Liver (tissue), 8 donors: ENCODE measurements at regions not wholly inside any gene's neighbourhood (a gene's known extent, or its start where the extent isn't known, plus 50 kb on each side); places are given as distances from the start of the nearest gene placed in this dataset.

ENCODE experiments used
- DNase-seq: peaks from one replicate; pipeline ENCODE4 v3.0.0-alpha.2; 2017; ENCODE audit warnings: low spot score
- H3K27ac ChIP-seq, 2 donors: one replicate each; pipeline ENCODE4 v1.7.0; 2013; ENCODE audit warnings: inconsistent platforms in 2 of 2, low read length in 2 of 2, control low read depth in 1 of 2, low read depth in 1 of 2, mild to moderate bottlenecking in 1 of 2
- H3K27me3 ChIP-seq, 4 donors: one replicate each; pipeline versions ENCODE4 v1.6.1 to v1.7.0; 2013; ENCODE audit warnings: low read length in 3 of 4, inconsistent platforms in 1 of 4, mild to moderate bottlenecking in 1 of 4, moderate library complexity in 1 of 4; ENCODE audit not compliant: control insufficient read depth in 4 of 4, insufficient read depth in 4 of 4
- H3K36me3 ChIP-seq, 4 donors: one replicate each; pipeline versions ENCODE4 v1.6.1 to v1.7.0; 2013; ENCODE audit warnings: low read length in 3 of 4, mild to moderate bottlenecking in 3 of 4, low read depth in 1 of 4, moderate library complexity in 1 of 4; ENCODE audit not compliant: control insufficient read depth in 4 of 4, insufficient read depth in 3 of 4
- H3K4me1 ChIP-seq, 4 donors: one replicate each; pipeline versions ENCODE4 v1.6.1 to v1.7.0; 2013; ENCODE audit warnings: low read length in 3 of 4, mild to moderate bottlenecking in 3 of 4, moderate library complexity in 1 of 4; ENCODE audit not compliant: control insufficient read depth in 4 of 4, insufficient read depth in 4 of 4
- H3K4me3 ChIP-seq, 3 donors: one replicate each; pipeline versions ENCODE4 v1.6.1 to v1.7.0; 2013; ENCODE audit warnings: low read length in 3 of 3, control low read depth in 1 of 3, low read depth in 1 of 3, mild to moderate bottlenecking in 1 of 3
- H3K9ac ChIP-seq, 2 donors: one replicate each; pipeline ENCODE4 v1.7.0; 2013; ENCODE audit warnings: low read length in 2 of 2, mild to moderate bottlenecking in 2 of 2, moderate library complexity in 2 of 2, control low read depth in 1 of 2, low read depth in 1 of 2
- H3K9me3 ChIP-seq, 4 donors: one replicate each; pipeline versions ENCODE4 v1.6.1 to v1.7.0; 2013; ENCODE audit warnings: low read length in 3 of 4; ENCODE audit not compliant: control insufficient read depth in 4 of 4
- EGR1 ChIP-seq, 2 donors: IDR thresholded peaks; 2 replicates each; pipeline ENCODE4 v1.6.1; 2016 to 2018; ENCODE audit warnings: antibody characterized with exemption in 2 of 2, low read depth in 2 of 2
- FOXA1 ChIP-seq: IDR thresholded peaks from 2 replicates; pipeline ENCODE4 v1.6.1; 2016; ENCODE audit warnings: antibody characterized with exemption
- FOXA2 ChIP-seq: IDR thresholded peaks from 2 replicates; pipeline ENCODE4 v1.6.1; 2016; ENCODE audit warnings: antibody characterized with exemption
- HNF4A ChIP-seq, 2 donors: conservative IDR thresholded peaks; 2 replicates each; pipeline ENCODE4 v1.6.1; 2016; ENCODE audit warnings: antibody characterized with exemption in 2 of 2, mild to moderate bottlenecking in 2 of 2
- HNF4G ChIP-seq: IDR thresholded peaks from 2 replicates; pipeline ENCODE4 v1.6.1; 2016; ENCODE audit warnings: antibody characterized with exemption
- JUND ChIP-seq, 2 donors: IDR thresholded peaks; 2 replicates each; pipeline ENCODE4 v1.6.1; 2016; ENCODE audit warnings: antibody characterized with exemption in 2 of 2
- NR2F2 ChIP-seq: IDR thresholded peaks from 2 replicates; pipeline ENCODE4 v1.6.1; 2016; ENCODE audit warnings: antibody characterized with exemption
- RAD21 ChIP-seq, 2 donors: IDR thresholded peaks; 2 replicates each; pipeline ENCODE4 v1.6.1; 2016; ENCODE audit warnings: antibody characterized with exemption in 2 of 2, mild to moderate bottlenecking in 2 of 2
- RXRA ChIP-seq, 2 donors: IDR thresholded peaks; 2 replicates each; pipeline ENCODE4 v1.6.1; 2017 to 2018; ENCODE audit warnings: antibody characterized with exemption in 2 of 2, mild to moderate bottlenecking in 1 of 2
- SP1 ChIP-seq: IDR thresholded peaks from 2 replicates; pipeline ENCODE4 v1.6.1; 2018; ENCODE audit warnings: antibody characterized with exemption, mild to moderate bottlenecking
- TAF1 ChIP-seq: conservative IDR thresholded peaks from 2 replicates; pipeline ENCODE4 v1.6.1; 2016; ENCODE audit warnings: antibody characterized with exemption, mild to moderate bottlenecking
- WGBS: extraction: QIAGEN DNeasy Blood & Tissue Kit; methylation state at CpG from one replicate; pipeline ENCODE4 v1.1.7; 2013; 5-methylcytosine and 5-hydroxymethylcytosine counted together
- TF ChIP-seq, protein P1 (sequence below): IDR thresholded peaks from 2 replicates; pipeline ENCODE4 v1.6.1; 2016; ENCODE audit warnings: antibody characterized with exemption, mild to moderate bottlenecking
- TF ChIP-seq, protein P2 (sequence below): IDR thresholded peaks from 2 replicates; pipeline ENCODE4 v1.6.1; 2016; ENCODE audit warnings: antibody characterized with exemption
- TF ChIP-seq, protein P3 (sequence below): fragments of 150-350 bp; IDR thresholded peaks from 2 replicates; pipeline ENCODE4 v1.5.1; 2017; ENCODE audit warnings: improper control_type of control experiment, low read depth, low read length; ENCODE audit not compliant: missing input control
- TF ChIP-seq, protein P4 (sequence below): IDR thresholded peaks from 2 replicates; pipeline ENCODE4 v1.6.1; 2016; ENCODE audit warnings: antibody characterized with exemption
- TF ChIP-seq, protein P5 (sequence below): IDR thresholded peaks from 2 replicates; pipeline ENCODE4 v1.6.1; 2016; ENCODE audit warnings: antibody characterized with exemption
- donor health status: healthy.
- donor health status: healthy.
- donor health status: healthy.
- donor health status: healthy.
- donor health status: healthy.

DNA sequence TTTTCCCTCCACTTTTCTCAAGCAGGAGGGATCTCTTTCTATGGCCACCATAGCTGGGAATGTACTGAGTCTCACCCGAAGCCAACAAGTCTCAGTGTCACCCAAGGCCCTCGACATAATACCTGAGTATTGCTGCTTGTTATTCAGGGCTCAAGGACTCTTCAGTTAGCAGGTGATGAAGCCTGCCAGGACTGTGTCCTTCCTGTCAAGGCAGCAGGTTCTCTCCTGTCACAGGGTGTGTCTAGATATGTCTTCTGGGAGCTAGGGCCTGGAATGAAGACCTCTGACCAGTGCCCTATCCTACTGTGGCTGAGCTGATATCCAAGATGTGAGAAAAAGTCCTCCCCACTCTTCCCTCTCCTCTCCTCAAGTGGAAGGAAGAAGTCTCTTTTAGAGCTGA, 391.0 kb upstream of the DIPK2B start:
- Histone ChIP-seq H3K27ac (no peak overlapping the region), H3K9me3 (peaks cover 0 to 3% (median 0%) of the 10 kb centered on the region in 4 donors), H3K36me3 (no peaks in the 10 kb centered on the region), H3K4me3 (no peak overlapping the region), H3K4me1 (no peaks in the 10 kb centered on the region), H3K9ac (no peak overlapping the region), H3K27me3 (peaks cover 0 to 4% (median 0%) of the 10 kb centered on the region in 4 donors)
- TF ChIP-seq SP1: no peak
- TF ChIP-seq EGR1 (IDR thresholded peaks at IDR 0.05; ENCODE audit: low read depth in 2 of 2): no peak
- TF ChIP-seq RXRA (IDR thresholded peaks at IDR 0.05): no peak
- no peak for TF ChIP-seq RAD21 (IDR thresholded peaks at IDR 0.05)
- TF ChIP-seq FOXA1: no peak
- no peak for TF ChIP-seq TAF1
- no peak for TF ChIP-seq JUND (IDR thresholded peaks at IDR 0.05)
- TF ChIP-seq HNF4G: no peak
- TF ChIP-seq FOXA2: no peak
- TF ChIP-seq, protein P1, sequence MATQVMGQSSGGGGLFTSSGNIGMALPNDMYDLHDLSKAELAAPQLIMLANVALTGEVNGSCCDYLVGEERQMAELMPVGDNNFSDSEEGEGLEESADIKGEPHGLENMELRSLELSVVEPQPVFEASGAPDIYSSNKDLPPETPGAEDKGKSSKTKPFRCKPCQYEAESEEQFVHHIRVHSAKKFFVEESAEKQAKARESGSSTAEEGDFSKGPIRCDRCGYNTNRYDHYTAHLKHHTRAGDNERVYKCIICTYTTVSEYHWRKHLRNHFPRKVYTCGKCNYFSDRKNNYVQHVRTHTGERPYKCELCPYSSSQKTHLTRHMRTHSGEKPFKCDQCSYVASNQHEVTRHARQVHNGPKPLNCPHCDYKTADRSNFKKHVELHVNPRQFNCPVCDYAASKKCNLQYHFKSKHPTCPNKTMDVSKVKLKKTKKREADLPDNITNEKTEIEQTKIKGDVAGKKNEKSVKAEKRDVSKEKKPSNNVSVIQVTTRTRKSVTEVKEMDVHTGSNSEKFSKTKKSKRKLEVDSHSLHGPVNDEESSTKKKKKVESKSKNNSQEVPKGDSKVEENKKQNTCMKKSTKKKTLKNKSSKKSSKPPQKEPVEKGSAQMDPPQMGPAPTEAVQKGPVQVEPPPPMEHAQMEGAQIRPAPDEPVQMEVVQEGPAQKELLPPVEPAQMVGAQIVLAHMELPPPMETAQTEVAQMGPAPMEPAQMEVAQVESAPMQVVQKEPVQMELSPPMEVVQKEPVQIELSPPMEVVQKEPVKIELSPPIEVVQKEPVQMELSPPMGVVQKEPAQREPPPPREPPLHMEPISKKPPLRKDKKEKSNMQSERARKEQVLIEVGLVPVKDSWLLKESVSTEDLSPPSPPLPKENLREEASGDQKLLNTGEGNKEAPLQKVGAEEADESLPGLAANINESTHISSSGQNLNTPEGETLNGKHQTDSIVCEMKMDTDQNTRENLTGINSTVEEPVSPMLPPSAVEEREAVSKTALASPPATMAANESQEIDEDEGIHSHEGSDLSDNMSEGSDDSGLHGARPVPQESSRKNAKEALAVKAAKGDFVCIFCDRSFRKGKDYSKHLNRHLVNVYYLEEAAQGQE: no peak
- TF ChIP-seq, protein P2, sequence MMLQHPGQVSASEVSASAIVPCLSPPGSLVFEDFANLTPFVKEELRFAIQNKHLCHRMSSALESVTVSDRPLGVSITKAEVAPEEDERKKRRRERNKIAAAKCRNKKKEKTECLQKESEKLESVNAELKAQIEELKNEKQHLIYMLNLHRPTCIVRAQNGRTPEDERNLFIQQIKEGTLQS: no peak
- 74% methylated on average over 2 of the region's 2 CpGs for WGBS
- no peak for DNase-seq

DNA sequence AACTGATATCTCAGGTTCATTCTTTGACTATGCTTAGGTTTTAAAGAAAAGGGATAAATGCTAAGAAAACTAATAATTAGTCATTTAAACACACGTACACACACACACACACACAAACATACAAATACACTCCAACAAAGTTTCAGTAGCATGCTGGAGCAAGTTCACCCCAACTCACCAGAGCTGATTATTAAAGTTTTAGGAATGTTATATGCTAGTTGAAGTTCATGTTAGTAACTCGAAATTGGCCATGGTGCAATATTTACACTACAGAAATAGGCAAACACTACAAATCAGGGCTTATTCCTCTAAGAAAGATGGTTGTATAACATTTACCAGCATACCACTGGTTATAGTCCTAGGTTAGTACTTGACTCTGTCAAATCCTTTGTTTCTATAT, 384.0 kb upstream of the DIPK2B start:
- H3K4me3 ChIP-seq: no peak overlapping the region
- no peak for TF ChIP-seq HNF4A (conservative IDR thresholded peaks at IDR 0.05)
- WGBS: 48% methylated on average over 2 of the region's 2 CpGs
- H3K9ac ChIP-seq: no peak overlapping the region
- no peaks in the 10 kb centered on the region for H3K4me1 ChIP-seq
- H3K27me3 ChIP-seq: peaks cover 0 to 4% (median 0%) of the 10 kb centered on the region in 4 donors
- peaks cover 0 to 9% (median 0%) of the 10 kb centered on the region in 4 donors for H3K9me3 ChIP-seq
- H3K27ac ChIP-seq: no peak overlapping the region
- DNase-seq: no peak
- H3K36me3 ChIP-seq: no peaks in the 10 kb centered on the region

DNA sequence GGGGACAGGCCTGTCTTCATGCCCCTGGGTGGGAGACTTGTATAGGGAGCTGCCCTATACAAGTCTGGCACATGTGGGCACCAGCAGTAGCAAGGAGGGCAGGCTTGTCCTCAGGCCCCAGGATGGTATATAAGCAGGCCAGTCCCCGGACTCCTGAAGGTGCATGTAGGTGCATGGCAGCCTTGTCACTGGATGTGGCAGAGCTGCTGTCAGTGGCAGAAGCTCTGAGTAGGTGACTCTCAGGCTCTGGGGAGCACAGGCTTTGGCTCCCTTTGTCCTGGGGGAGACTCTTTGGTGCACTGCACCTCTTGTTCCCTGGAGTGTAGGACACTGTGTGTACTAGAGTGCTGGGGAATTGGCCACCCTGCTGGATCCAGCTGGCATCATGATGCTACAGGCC, 376.7 kb upstream of the DIPK2B start:
- TF ChIP-seq, protein P3, sequence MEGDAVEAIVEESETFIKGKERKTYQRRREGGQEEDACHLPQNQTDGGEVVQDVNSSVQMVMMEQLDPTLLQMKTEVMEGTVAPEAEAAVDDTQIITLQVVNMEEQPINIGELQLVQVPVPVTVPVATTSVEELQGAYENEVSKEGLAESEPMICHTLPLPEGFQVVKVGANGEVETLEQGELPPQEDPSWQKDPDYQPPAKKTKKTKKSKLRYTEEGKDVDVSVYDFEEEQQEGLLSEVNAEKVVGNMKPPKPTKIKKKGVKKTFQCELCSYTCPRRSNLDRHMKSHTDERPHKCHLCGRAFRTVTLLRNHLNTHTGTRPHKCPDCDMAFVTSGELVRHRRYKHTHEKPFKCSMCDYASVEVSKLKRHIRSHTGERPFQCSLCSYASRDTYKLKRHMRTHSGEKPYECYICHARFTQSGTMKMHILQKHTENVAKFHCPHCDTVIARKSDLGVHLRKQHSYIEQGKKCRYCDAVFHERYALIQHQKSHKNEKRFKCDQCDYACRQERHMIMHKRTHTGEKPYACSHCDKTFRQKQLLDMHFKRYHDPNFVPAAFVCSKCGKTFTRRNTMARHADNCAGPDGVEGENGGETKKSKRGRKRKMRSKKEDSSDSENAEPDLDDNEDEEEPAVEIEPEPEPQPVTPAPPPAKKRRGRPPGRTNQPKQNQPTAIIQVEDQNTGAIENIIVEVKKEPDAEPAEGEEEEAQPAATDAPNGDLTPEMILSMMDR: no peak
- TF ChIP-seq, protein P4, sequence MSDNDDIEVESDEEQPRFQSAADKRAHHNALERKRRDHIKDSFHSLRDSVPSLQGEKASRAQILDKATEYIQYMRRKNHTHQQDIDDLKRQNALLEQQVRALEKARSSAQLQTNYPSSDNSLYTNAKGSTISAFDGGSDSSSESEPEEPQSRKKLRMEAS: no peak
- TF ChIP-seq NR2F2 (no peak), RXRA (IDR thresholded peaks at IDR 0.05) (no peak), SP1 (no peak), HNF4G (no peak), TAF1 (no peak), FOXA1 (no peak), EGR1 (IDR thresholded peaks at IDR 0.05; ENCODE audit: low read depth in 2 of 2) (no peak), HNF4A (conservative IDR thresholded peaks at IDR 0.05) (no peak), JUND (IDR thresholded peaks at IDR 0.05) (no peak), FOXA2 (no peak)
- TF ChIP-seq, protein P1: no peak
- TF ChIP-seq, protein P5, sequence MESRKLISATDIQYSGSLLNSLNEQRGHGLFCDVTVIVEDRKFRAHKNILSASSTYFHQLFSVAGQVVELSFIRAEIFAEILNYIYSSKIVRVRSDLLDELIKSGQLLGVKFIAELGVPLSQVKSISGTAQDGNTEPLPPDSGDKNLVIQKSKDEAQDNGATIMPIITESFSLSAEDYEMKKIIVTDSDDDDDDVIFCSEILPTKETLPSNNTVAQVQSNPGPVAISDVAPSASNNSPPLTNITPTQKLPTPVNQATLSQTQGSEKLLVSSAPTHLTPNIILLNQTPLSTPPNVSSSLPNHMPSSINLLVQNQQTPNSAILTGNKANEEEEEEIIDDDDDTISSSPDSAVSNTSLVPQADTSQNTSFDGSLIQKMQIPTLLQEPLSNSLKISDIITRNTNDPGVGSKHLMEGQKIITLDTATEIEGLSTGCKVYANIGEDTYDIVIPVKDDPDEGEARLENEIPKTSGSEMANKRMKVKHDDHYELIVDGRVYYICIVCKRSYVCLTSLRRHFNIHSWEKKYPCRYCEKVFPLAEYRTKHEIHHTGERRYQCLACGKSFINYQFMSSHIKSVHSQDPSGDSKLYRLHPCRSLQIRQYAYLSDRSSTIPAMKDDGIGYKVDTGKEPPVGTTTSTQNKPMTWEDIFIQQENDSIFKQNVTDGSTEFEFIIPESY: no peak
- TF ChIP-seq, protein P2: no peak

More for the DNA sequence above, 376.7 kb upstream of the DIPK2B start:
- Histone ChIP-seq H3K4me1 (no peaks in the 10 kb centered on the region), H3K4me3 (no peak overlapping the region), H3K27ac (no peak overlapping the region), H3K36me3 (no peaks in the 10 kb centered on the region), H3K9ac (no peak overlapping the region), H3K27me3 (no peaks in the 10 kb centered on the region), H3K9me3 (peaks cover 0 to 9% (median 1%) of the 10 kb centered on the region in 4 donors)
- WGBS: 88% methylated on average over 1 of the region's 1 CpG
- DNase-seq: no peak
